B cell (primary cell): ENCODE measurements at regions not wholly inside any gene's neighbourhood (a gene's known extent, or its start where the extent isn't known, plus 50 kb on each side); places are given as distances from the start of the nearest gene placed in this dataset.

Source experiments
- EZH2 ChIP-seq: IDR thresholded peaks from 2 replicates; pipeline ENCODE4 v1.6.1; 2012; ENCODE audit warnings: borderline replicate concordance, low read depth, mild to moderate bottlenecking, moderate library complexity, low read length; ENCODE audit not compliant: insufficient read depth, poor library complexity, severe bottlenecking
- TF ChIP-seq, protein P1 (sequence below): fragments of 200-600 bp; IDR thresholded peaks from one replicate; pipeline ENCODE4 v1.8.0; 2022; ENCODE audit warnings: antibody characterized with exemption, mild to moderate bottlenecking

DNA sequence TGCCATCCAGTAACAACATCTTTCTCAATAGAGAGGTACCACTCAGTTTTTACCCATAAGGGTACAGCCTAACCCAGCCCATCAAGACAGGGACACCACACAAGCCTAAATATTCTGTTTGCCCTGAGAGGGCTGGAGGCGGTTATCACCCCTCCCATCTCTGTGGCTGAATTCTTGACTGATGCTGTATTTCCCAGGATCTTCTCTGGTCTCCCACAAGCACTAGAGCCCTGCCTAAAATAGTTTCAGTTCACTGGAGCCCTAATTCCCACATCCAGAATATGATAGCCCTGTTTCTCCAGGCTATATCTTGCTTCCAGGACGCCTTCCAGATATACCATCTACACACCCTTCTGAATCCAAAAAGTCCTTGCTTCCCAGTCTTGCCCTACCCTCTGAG is 91.6 kb upstream of the NMU start:
- TF ChIP-seq EZH2, result no peak
- TF ChIP-seq, protein P1, sequence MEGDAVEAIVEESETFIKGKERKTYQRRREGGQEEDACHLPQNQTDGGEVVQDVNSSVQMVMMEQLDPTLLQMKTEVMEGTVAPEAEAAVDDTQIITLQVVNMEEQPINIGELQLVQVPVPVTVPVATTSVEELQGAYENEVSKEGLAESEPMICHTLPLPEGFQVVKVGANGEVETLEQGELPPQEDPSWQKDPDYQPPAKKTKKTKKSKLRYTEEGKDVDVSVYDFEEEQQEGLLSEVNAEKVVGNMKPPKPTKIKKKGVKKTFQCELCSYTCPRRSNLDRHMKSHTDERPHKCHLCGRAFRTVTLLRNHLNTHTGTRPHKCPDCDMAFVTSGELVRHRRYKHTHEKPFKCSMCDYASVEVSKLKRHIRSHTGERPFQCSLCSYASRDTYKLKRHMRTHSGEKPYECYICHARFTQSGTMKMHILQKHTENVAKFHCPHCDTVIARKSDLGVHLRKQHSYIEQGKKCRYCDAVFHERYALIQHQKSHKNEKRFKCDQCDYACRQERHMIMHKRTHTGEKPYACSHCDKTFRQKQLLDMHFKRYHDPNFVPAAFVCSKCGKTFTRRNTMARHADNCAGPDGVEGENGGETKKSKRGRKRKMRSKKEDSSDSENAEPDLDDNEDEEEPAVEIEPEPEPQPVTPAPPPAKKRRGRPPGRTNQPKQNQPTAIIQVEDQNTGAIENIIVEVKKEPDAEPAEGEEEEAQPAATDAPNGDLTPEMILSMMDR, result no peak
